ENCODE measurements at regions not wholly inside any gene's neighbourhood (a gene's known extent, or its start where the extent isn't known, plus 50 kb on each side); places are given as distances from the start of the nearest gene placed in this dataset.
A peak's percentile ranks its signal among the peaks of the same experiment; 100 is the strongest.

GRCh38 chr18:71815305-71815704 is 728.8 kb downstream of the CBLN2 start:
- FAIRE-seq, result no peak
- DNase-seq (ENCODE audit: insufficient read length, low spot score), result no peak
- TF ChIP-seq POU2F2 (IDR thresholded peaks at IDR 0.05; ENCODE audit: low read depth, low read length) (no peak), SPI1 (IDR thresholded peaks at IDR 0.05; ENCODE audit: low read depth, low read length) (no peak), TAF1 (IDR thresholded peaks at IDR 0.05; ENCODE audit: low read depth, low read length) (no peak), POLR2A (IDR thresholded peaks at IDR 0.05; ENCODE audit: low read depth, low read length) (no peak), PAX5 (IDR thresholded peaks at IDR 0.05; ENCODE audit: insufficient read depth, low read length, severe bottlenecking) (no peak), POLR2AphosphoS5 (IDR thresholded peaks at IDR 0.05; ENCODE audit: low read depth, low read length) (no peak)

GRCh38 chr18:71809711-71810110 is 734.4 kb downstream of the CBLN2 start:
- TF ChIP-seq TAF1 (IDR thresholded peaks at IDR 0.05; ENCODE audit: low read depth, low read length), result no peak
- TF ChIP-seq POLR2A (IDR thresholded peaks at IDR 0.05; ENCODE audit: low read depth, low read length), result no peak
- TF ChIP-seq POU2F2 (IDR thresholded peaks at IDR 0.05; ENCODE audit: low read depth, low read length), result no peak
- no peak for FAIRE-seq
- no peak for DNase-seq (ENCODE audit: insufficient read length, low spot score)

GRCh38 chr18:71808616-71809015 is 735.5 kb downstream of the CBLN2 start:
- no peak for FAIRE-seq
- no peak for TF ChIP-seq POLR2A (IDR thresholded peaks at IDR 0.05; ENCODE audit: low read depth, low read length)
- no peak for TF ChIP-seq POU2F2 (IDR thresholded peaks at IDR 0.05; ENCODE audit: low read depth, low read length)
- TF ChIP-seq SPI1 (IDR thresholded peaks at IDR 0.05; ENCODE audit: low read depth, low read length), result no peak
- TF ChIP-seq PAX5 (IDR thresholded peaks at IDR 0.05; ENCODE audit: insufficient read depth, low read length, severe bottlenecking), result no peak
- TF ChIP-seq TAF1 (IDR thresholded peaks at IDR 0.05; ENCODE audit: low read depth, low read length), result no peak
- no peak for TF ChIP-seq POLR2AphosphoS5 (IDR thresholded peaks at IDR 0.05; ENCODE audit: low read depth, low read length)

GRCh38 chr18:71807586-71807985 is 736.6 kb downstream of the CBLN2 start:
- TF ChIP-seq POLR2AphosphoS5 (IDR thresholded peaks at IDR 0.05; ENCODE audit: low read depth, low read length) (no peak), POU2F2 (IDR thresholded peaks at IDR 0.05; ENCODE audit: low read depth, low read length) (no peak), TAF1 (IDR thresholded peaks at IDR 0.05; ENCODE audit: low read depth, low read length) (no peak), POLR2A (IDR thresholded peaks at IDR 0.05; ENCODE audit: low read depth, low read length) (no peak), PAX5 (IDR thresholded peaks at IDR 0.05; ENCODE audit: insufficient read depth, low read length, severe bottlenecking) (no peak), SPI1 (IDR thresholded peaks at IDR 0.05; ENCODE audit: low read depth, low read length) (no peak)
- DNase-seq (ENCODE audit: insufficient read length, low spot score), result no peak
- FAIRE-seq, result no peak

More at GRCh38 chr18:71808616-71809015, 735.5 kb downstream of the CBLN2 start:
- no peak for DNase-seq (ENCODE audit: insufficient read length, low spot score)

GRCh38 chr18:71798986-71799673 is 745.0 kb downstream of the CBLN2 start:
- DNase-seq (ENCODE audit: insufficient read length, low spot score) (no peak), FAIRE-seq (no peak)
- TF ChIP-seq POU2F2 (IDR thresholded peaks at IDR 0.05; ENCODE audit: low read depth, low read length) (no peak), POLR2AphosphoS5 (IDR thresholded peaks at IDR 0.05; ENCODE audit: low read depth, low read length) (no peak), TAF1 (IDR thresholded peaks at IDR 0.05; ENCODE audit: low read depth, low read length) (no peak), PAX5 (IDR thresholded peaks at IDR 0.05; ENCODE audit: insufficient read depth, low read length, severe bottlenecking) (no peak), SPI1 (IDR thresholded peaks at IDR 0.05; ENCODE audit: low read depth, low read length) (no peak), POLR2A (IDR thresholded peaks at IDR 0.05; ENCODE audit: low read depth, low read length) (no peak)

GRCh38 chr18:71797554-71797953 is 746.6 kb downstream of the CBLN2 start:
- no peak for FAIRE-seq
- DNase-seq (ENCODE audit: insufficient read length, low spot score), result no peak
- TF ChIP-seq PAX5 (IDR thresholded peaks at IDR 0.05; ENCODE audit: insufficient read depth, low read length, severe bottlenecking) (no peak), POLR2A (IDR thresholded peaks at IDR 0.05; ENCODE audit: low read depth, low read length) (no peak), SPI1 (IDR thresholded peaks at IDR 0.05; ENCODE audit: low read depth, low read length) (no peak), POU2F2 (IDR thresholded peaks at IDR 0.05; ENCODE audit: low read depth, low read length) (no peak), POLR2AphosphoS5 (IDR thresholded peaks at IDR 0.05; ENCODE audit: low read depth, low read length) (no peak), TAF1 (IDR thresholded peaks at IDR 0.05; ENCODE audit: low read depth, low read length) (no peak)

GRCh38 chr18:71784777-71785176 is 759.4 kb downstream of the CBLN2 start:
- no peak for FAIRE-seq
- no peak for DNase-seq (ENCODE audit: insufficient read length, low spot score)
- TF ChIP-seq POLR2AphosphoS5 (IDR thresholded peaks at IDR 0.05; ENCODE audit: low read depth, low read length), result no peak
- TF ChIP-seq POLR2A (IDR thresholded peaks at IDR 0.05; ENCODE audit: low read depth, low read length), result no peak
- TF ChIP-seq TAF1 (IDR thresholded peaks at IDR 0.05; ENCODE audit: low read depth, low read length), result no peak
- TF ChIP-seq PAX5 (IDR thresholded peaks at IDR 0.05; ENCODE audit: insufficient read depth, low read length, severe bottlenecking), result no peak
- TF ChIP-seq SPI1 (IDR thresholded peaks at IDR 0.05; ENCODE audit: low read depth, low read length), result no peak
- peak; percentile 85; the same call in 1 of the 2 replicates for TF ChIP-seq POU2F2 (IDR thresholded peaks at IDR 0.05; ENCODE audit: low read depth, low read length)

- FAIRE-seq (no peak), DNase-seq (ENCODE audit: insufficient read length, low spot score) (no peak)
- TF ChIP-seq PAX5 (IDR thresholded peaks at IDR 0.05; ENCODE audit: insufficient read depth, low read length, severe bottlenecking), result no peak
- TF ChIP-seq TAF1 (IDR thresholded peaks at IDR 0.05; ENCODE audit: low read depth, low read length), result no peak
- TF ChIP-seq SPI1 (IDR thresholded peaks at IDR 0.05; ENCODE audit: low read depth, low read length), result no peak
- no peak for TF ChIP-seq POLR2A (IDR thresholded peaks at IDR 0.05; ENCODE audit: low read depth, low read length)
- TF ChIP-seq POLR2AphosphoS5 (IDR thresholded peaks at IDR 0.05; ENCODE audit: low read depth, low read length), result no peak
- no peak for TF ChIP-seq POU2F2 (IDR thresholded peaks at IDR 0.05; ENCODE audit: low read depth, low read length)
These were observed 783.6 kb downstream of the CBLN2 start for GRCh38 chr18:71760541-71760940.

- DNase-seq (ENCODE audit: insufficient read length, low spot score) (no peak), FAIRE-seq (no peak)
- TF ChIP-seq TAF1 (IDR thresholded peaks at IDR 0.05; ENCODE audit: low read depth, low read length) (no peak), POU2F2 (IDR thresholded peaks at IDR 0.05; ENCODE audit: low read depth, low read length) (no peak)
These were observed 789.9 kb downstream of the CBLN2 start for GRCh38 chr18:71754246-71754645.

- FAIRE-seq, result no peak
- no peak for DNase-seq (ENCODE audit: insufficient read length, low spot score)
- TF ChIP-seq PAX5 (IDR thresholded peaks at IDR 0.05; ENCODE audit: insufficient read depth, low read length, severe bottlenecking), result no peak
- TF ChIP-seq POU2F2 (IDR thresholded peaks at IDR 0.05; ENCODE audit: low read depth, low read length), result no peak
- TF ChIP-seq POLR2AphosphoS5 (IDR thresholded peaks at IDR 0.05; ENCODE audit: low read depth, low read length), result no peak
- TF ChIP-seq POLR2A (IDR thresholded peaks at IDR 0.05; ENCODE audit: low read depth, low read length), result no peak
- TF ChIP-seq SPI1 (IDR thresholded peaks at IDR 0.05; ENCODE audit: low read depth, low read length), result no peak
- no peak for TF ChIP-seq TAF1 (IDR thresholded peaks at IDR 0.05; ENCODE audit: low read depth, low read length)
These were observed 800.5 kb downstream of the CBLN2 start for GRCh38 chr18:71743634-71744033.

Data from GM12891 (cell line).